ENCODE measurements at regions not wholly inside any gene's neighbourhood (a gene's known extent, or its start where the extent isn't known, plus 50 kb on each side); places are given as distances from the start of the nearest gene placed in this dataset.
"Not testable (repeated sequence)": the region's sequence is repeated elsewhere in the genome, so short reads cannot be mapped to it uniquely, and the experiment has no call there.

- DNase-seq, result no peak
These were observed 102.6 kb downstream of the CAAP1 start for GRCh38 chr9:26789959-26790358.

- no peak for DNase-seq
These were observed 106.0 kb downstream of the CAAP1 start for GRCh38 chr9:26786564-26786963.

- no peak for DNase-seq
These were observed 109.7 kb downstream of the CAAP1 start for GRCh38 chr9:26782899-26783298.

- DNase-seq, result no peak
These were observed 110.7 kb downstream of the CAAP1 start for GRCh38 chr9:26781906-26782305.

- not testable (repeated sequence) for DNase-seq
These were observed 112.3 kb downstream of the CAAP1 start for GRCh38 chr9:26780307-26780706.

GRCh38 chr9:26779062-26779461, 113.5 kb downstream of the CAAP1 start:
- DNase-seq, result no peak

- DNase-seq, result no peak
These were observed 117.2 kb downstream of the CAAP1 start for GRCh38 chr9:26775391-26775790.

GRCh38 chr9:26773056-26773455, 119.5 kb downstream of the CAAP1 start:
- no peak for DNase-seq

- no peak for DNase-seq
These were observed 121.8 kb downstream of the CAAP1 start for GRCh38 chr9:26770821-26771220.

GRCh38 chr9:26768145-26768544, 124.5 kb downstream of the CAAP1 start:
- DNase-seq, result no peak

- no peak for DNase-seq
These were observed 131.9 kb downstream of the CAAP1 start for GRCh38 chr9:26760675-26761074.

- no peak for DNase-seq
These were observed 133.9 kb downstream of the CAAP1 start for GRCh38 chr9:26758655-26759054.

GRCh38 chr9:26756881-26757280, 135.7 kb downstream of the CAAP1 start:
- DNase-seq, result no peak

- DNase-seq, result no peak
These were observed 137.1 kb downstream of the CAAP1 start for GRCh38 chr9:26755476-26755875.

GRCh38 chr9:26754509-26755164, 138.0 kb downstream of the CAAP1 start:
- no peak for DNase-seq

GRCh38 chr9:26753971-26754370, 138.6 kb downstream of the CAAP1 start:
- DNase-seq, result no peak

- DNase-seq, result no peak
These were observed 142.4 kb downstream of the CAAP1 start for GRCh38 chr9:26750162-26750561.

GRCh38 chr9:26748449-26749058, 144.0 kb downstream of the CAAP1 start:
- no peak for DNase-seq

GRCh38 chr9:26747611-26748010, 145.0 kb downstream of the CAAP1 start:
- DNase-seq, result no peak

- no peak for DNase-seq
These were observed 146.1 kb downstream of the CAAP1 start for GRCh38 chr9:26746357-26747072.

- DNase-seq, result no peak
These were observed 147.5 kb downstream of the CAAP1 start for GRCh38 chr9:26745111-26745510.

GRCh38 chr9:26744191-26744965, 148.2 kb downstream of the CAAP1 start:
- peak; percentile 10 for DNase-seq

Measured in skin of body (tissue), 1 donor.